ENCODE measurements at regions not wholly inside any gene's neighbourhood (a gene's known extent, or its start where the extent isn't known, plus 50 kb on each side); places are given as distances from the start of the nearest gene placed in this dataset.
"Not testable (repeated sequence)": the region's sequence is repeated elsewhere in the genome, so short reads cannot be mapped to it uniquely, and the experiment has no call there.

GRCh38 chr5:108556441-108557145, 174.7 kb upstream of the FBXL17 start:
- in situ Hi-C loops (cut with HindIII; ENCODE audit: low pct_unique_long_range_greater_than_20kb, low sequenced_read_pairs): no loop called here

GRCh38 chr5:108548684-108549596, 167.0 kb upstream of the FBXL17 start:
- in situ Hi-C loops (cut with HindIII; ENCODE audit: low pct_unique_long_range_greater_than_20kb, low sequenced_read_pairs): no loop called here
- no peak for DNase-seq (ENCODE audit: low read depth)

More at GRCh38 chr5:108556441-108557145, 174.7 kb upstream of the FBXL17 start:
- DNase-seq (ENCODE audit: low read depth): no peak

GRCh38 chr5:108546939-108547338, 165.0 kb upstream of the FBXL17 start:
- in situ Hi-C loops (cut with HindIII; ENCODE audit: low pct_unique_long_range_greater_than_20kb, low sequenced_read_pairs): no loop called here

GRCh38 chr5:108545301-108545700, 163.4 kb upstream of the FBXL17 start:
- DNase-seq (ENCODE audit: low read depth): no peak
- in situ Hi-C loops (cut with HindIII; ENCODE audit: low pct_unique_long_range_greater_than_20kb, low sequenced_read_pairs): no loop called here

More at GRCh38 chr5:108546939-108547338, 165.0 kb upstream of the FBXL17 start:
- no peak for DNase-seq (ENCODE audit: low read depth)

- in situ Hi-C loops (cut with HindIII; ENCODE audit: low pct_unique_long_range_greater_than_20kb, low sequenced_read_pairs): no loop called here
- no peak for DNase-seq (ENCODE audit: low read depth)
Observed at GRCh38 chr5:108543486-108543885, 161.6 kb upstream of the FBXL17 start.

GRCh38 chr5:108541836-108542235, 159.9 kb upstream of the FBXL17 start:
- no peak for DNase-seq (ENCODE audit: low read depth)
- in situ Hi-C loops (cut with HindIII; ENCODE audit: low pct_unique_long_range_greater_than_20kb, low sequenced_read_pairs): no loop called here

DNA sequence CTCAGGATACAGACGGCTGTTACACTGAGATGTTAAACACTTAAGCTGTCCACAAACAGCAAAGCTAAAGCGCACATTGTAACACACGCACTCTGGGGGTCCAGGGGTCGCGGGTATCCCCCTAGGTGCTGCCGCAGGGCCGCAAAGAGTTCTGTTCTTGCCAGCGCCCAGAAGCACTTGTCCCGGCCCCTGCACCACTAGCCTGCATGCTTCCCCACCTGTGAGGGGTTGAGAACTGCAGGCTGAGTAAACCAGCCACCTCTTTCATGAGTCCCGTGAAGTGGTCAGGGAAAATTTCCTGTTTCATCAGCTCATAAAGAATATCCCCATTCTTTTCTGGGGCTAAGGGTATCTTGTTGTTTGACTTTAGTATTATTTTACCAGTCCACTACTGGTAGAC, 154.4 kb upstream of the FBXL17 start:
- in situ Hi-C loops (cut with HindIII; ENCODE audit: low pct_unique_long_range_greater_than_20kb, low sequenced_read_pairs): no loop called here
- DNase-seq (ENCODE audit: low read depth): no peak

- in situ Hi-C loops (cut with HindIII; ENCODE audit: low pct_unique_long_range_greater_than_20kb, low sequenced_read_pairs); DNase-seq (ENCODE audit: low read depth): not testable (repeated sequence)
Observed at GRCh38 chr5:108532129-108532445, 150.2 kb upstream of the FBXL17 start.

GRCh38 chr5:108531367-108532128, 149.7 kb upstream of the FBXL17 start:
- no peak for DNase-seq (ENCODE audit: low read depth)
- in situ Hi-C loops (cut with HindIII; ENCODE audit: low pct_unique_long_range_greater_than_20kb, low sequenced_read_pairs): no loop called here

- no peak for DNase-seq (ENCODE audit: low read depth)
- in situ Hi-C loops (cut with HindIII; ENCODE audit: low pct_unique_long_range_greater_than_20kb, low sequenced_read_pairs): no loop called here
Observed at GRCh38 chr5:108530706-108531105, 148.8 kb upstream of the FBXL17 start.

DNA sequence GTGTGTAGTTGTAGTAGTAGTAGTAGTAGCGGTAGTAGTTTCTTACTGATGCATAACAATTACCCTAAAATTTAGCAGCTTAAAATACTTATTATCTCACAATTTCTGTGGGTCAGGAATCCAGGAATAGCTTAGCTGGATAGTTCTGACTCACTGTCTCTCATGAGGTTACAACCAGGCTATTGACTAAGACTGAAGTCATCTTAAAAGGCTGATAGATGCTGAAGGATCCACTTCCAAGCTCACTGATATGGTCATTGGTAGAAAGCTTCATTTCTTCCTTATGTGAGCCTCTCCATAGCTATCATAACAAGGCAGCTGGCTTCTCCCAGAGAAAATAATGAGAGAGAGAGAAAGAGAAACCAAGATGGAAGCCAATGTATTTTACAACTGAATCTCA, 147.5 kb upstream of the FBXL17 start:
- in situ Hi-C loops (cut with HindIII; ENCODE audit: low pct_unique_long_range_greater_than_20kb, low sequenced_read_pairs): no loop called here
- DNase-seq (ENCODE audit: low read depth): no peak

DNA sequence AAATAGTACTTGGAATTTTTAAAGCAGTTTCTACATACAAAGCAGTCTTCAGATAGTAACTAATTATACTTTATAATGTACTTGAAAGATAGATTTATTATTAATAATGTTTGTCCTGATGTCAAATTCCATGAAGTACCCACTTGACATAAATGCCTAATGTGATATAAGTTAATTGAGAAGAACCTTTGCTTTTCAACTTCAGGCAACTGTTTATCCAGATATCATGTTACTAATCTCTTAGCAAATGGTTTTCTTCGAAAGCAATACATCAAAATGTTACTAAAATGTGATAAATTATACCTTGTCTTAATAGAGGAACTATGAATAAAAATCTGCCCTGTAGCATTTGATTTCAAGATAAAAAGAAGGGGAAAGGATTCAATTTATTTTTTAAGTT, 146.8 kb upstream of the FBXL17 start:
- in situ Hi-C loops (cut with HindIII; ENCODE audit: low pct_unique_long_range_greater_than_20kb, low sequenced_read_pairs): no loop called here
- no peak for DNase-seq (ENCODE audit: low read depth)

GRCh38 chr5:108524564-108524963, 142.7 kb upstream of the FBXL17 start:
- DNase-seq (ENCODE audit: low read depth): no peak
- in situ Hi-C loops (cut with HindIII; ENCODE audit: low pct_unique_long_range_greater_than_20kb, low sequenced_read_pairs): no loop called here

GRCh38 chr5:108523360-108523759, 141.5 kb upstream of the FBXL17 start:
- in situ Hi-C loops (cut with HindIII; ENCODE audit: low pct_unique_long_range_greater_than_20kb, low sequenced_read_pairs): no loop called here
- no peak for DNase-seq (ENCODE audit: low read depth)

- DNase-seq (ENCODE audit: low read depth): peak; percentile 37
- in situ Hi-C loops (cut with HindIII; ENCODE audit: low pct_unique_long_range_greater_than_20kb, low sequenced_read_pairs): no loop called here
Observed at GRCh38 chr5:108521841-108522506, 140.1 kb upstream of the FBXL17 start.

DNA sequence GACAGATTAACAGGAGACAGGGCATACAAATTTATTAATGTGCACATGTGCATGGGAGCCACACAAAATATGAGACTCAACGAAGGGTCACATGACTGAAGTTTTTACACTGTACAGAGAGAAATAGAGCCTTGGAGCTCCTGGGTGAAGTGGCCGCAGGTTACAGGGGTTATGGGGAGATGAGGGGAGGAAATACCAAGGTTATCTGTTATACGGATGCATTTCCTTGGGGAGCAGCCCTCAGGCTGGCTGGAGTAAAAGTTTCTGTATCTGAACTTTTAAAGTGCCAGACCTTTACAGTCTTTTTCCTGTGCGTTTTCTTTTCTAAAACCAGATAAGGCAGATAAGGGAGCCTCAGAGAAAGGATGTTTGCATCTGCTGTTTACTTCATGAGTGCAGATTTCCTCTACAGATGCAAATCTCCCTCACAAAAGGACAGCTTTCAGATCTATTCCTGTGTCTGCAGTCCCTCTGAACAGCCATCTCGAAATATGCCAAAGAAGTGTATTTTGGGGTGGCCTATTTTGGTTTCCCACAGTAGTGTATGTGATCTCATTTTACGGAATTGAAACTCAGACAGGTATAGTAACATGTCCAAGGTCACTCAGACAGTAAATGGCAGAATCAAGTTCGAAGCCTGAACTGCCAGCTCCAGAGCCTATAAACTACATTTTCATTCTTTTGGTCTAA, 139.3 kb upstream of the FBXL17 start:
- DNase-seq (ENCODE audit: low read depth): no peak
- in situ Hi-C loops (cut with HindIII; ENCODE audit: low pct_unique_long_range_greater_than_20kb, low sequenced_read_pairs): no loop called here

DNA sequence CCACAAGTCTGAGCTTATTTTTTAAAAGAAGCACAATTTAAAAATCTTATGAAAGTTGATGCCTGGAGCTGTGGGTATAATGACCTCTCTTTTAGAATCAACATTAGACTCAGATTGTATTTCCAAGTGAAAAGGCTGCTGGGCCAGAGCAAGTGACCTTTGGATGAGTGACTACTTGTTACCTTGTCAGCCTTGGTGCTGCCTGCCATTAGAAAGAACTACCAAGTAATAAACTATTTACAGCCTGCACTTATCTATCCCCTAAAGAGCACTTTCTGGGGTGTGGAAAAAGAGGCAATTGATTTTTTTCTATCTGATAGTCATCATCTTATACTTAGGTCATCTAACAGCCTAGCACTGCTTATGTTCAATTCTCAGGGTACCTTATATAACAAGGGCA, 134.9 kb upstream of the FBXL17 start:
- DNase-seq (ENCODE audit: low read depth): no peak
- in situ Hi-C loops (cut with HindIII; ENCODE audit: low pct_unique_long_range_greater_than_20kb, low sequenced_read_pairs): no loop called here

DNA sequence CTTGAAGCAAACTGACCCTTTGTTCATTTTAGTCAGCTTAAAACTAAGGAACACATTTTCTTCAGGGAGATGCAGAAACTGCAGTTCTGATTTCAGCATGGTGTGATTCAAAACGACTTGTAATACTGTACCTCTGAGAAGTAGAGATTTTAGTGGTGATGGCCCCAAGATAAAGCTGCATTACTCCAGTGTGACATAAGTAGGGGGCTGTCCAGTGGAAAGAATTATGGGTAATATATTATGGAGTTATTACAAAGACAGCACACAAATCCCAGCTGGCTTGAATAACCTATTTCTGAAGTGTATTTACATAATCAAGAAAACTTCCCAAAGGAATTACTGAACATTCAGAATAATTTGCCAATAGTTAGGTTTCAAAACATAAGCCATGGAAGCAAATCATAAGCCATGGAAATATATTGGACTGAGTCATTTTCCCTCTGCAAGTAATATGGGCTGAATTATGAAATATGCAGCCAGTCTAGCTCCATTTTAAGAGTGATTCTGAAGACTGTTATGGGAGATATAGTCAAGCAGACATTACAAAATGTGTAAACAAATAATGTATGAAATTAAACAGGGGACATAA, 133.7 kb upstream of the FBXL17 start:
- in situ Hi-C loops (cut with HindIII; ENCODE audit: low pct_unique_long_range_greater_than_20kb, low sequenced_read_pairs): no loop called here

More for the DNA sequence above, 133.7 kb upstream of the FBXL17 start:
- no peak for DNase-seq (ENCODE audit: low read depth)

All from Caki2 (cell line).